Astrocyte of the spinal cord (primary cell): ENCODE measurements at regions not wholly inside any gene's neighbourhood (a gene's known extent, or its start where the extent isn't known, plus 50 kb on each side); places are given as distances from the start of the nearest gene placed in this dataset.

Experiments used
- DNase-seq: peaks from one replicate; pipeline ENCODE4 v3.0.0; 2011; ENCODE audit warnings: low read depth, low spot score
- H3K4me3 ChIP-seq: 2 replicates; pipeline ENCODE4 v1.5.1; 2011; ENCODE audit warnings: low read depth, mild to moderate bottlenecking, low read length, moderate library complexity
- in situ Hi-C: cut with HindIII; loops from 2 replicates; pipeline ENCODE4 v1.10.0; 2017; ENCODE audit warnings: low sequenced_read_pairs
- TF ChIP-seq, protein P1 (sequence below): IDR thresholded peaks from 2 replicates; pipeline ENCODE4 v1.5.1; 2012; ENCODE audit warnings: low read depth, mild to moderate bottlenecking, low read length, inconsistent platforms

DNA sequence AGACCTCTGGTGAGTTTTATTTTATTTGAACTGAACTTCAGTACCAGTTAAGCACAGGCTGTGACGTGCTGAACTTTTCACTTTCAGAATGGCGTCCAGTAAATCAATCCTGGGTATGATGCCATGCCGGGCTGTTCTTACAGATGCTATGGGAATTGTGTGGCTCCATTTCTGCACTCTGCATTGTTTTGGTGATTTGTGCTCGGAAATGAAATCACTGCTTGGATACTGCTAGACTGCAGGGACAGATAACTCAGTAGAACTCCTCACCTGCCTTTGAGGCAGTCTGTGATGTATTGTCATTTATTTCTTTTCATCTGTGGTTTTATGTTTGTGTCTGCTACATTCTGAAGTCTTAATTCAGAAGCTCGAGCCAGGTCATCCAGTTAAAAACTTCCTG lies 172.7 kb downstream of the PTPN11 start:
- no peak for DNase-seq
- in situ Hi-C loops, result no loop called here

DNA sequence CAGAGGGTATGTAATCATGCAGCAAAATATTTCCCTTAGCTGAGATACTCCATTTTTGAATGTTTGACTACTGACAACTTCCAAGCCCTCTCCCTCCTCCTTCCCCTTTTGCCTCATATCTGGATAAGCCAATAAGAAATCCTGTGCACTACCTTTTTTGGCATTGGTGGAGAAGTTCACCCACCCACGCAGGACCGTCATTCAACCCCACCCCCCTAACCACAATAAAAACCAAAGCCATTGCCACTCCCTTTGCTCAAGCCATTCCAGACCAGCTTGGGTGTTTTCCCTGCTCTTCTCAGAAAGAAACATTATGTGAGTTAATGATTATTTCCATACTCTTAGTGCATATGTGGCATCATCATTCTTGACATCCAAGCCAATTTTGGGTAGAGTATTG lies 176.7 kb downstream of the PTPN11 start:
- in situ Hi-C loops, result no loop called here
- H3K4me3 ChIP-seq, result no peak overlapping the region
- DNase-seq, result no peak
- TF ChIP-seq, protein P1, sequence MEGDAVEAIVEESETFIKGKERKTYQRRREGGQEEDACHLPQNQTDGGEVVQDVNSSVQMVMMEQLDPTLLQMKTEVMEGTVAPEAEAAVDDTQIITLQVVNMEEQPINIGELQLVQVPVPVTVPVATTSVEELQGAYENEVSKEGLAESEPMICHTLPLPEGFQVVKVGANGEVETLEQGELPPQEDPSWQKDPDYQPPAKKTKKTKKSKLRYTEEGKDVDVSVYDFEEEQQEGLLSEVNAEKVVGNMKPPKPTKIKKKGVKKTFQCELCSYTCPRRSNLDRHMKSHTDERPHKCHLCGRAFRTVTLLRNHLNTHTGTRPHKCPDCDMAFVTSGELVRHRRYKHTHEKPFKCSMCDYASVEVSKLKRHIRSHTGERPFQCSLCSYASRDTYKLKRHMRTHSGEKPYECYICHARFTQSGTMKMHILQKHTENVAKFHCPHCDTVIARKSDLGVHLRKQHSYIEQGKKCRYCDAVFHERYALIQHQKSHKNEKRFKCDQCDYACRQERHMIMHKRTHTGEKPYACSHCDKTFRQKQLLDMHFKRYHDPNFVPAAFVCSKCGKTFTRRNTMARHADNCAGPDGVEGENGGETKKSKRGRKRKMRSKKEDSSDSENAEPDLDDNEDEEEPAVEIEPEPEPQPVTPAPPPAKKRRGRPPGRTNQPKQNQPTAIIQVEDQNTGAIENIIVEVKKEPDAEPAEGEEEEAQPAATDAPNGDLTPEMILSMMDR, result no peak

More for the DNA sequence above, 172.7 kb downstream of the PTPN11 start:
- H3K4me3 ChIP-seq, result no peak overlapping the region
- TF ChIP-seq, protein P1, result no peak

DNA sequence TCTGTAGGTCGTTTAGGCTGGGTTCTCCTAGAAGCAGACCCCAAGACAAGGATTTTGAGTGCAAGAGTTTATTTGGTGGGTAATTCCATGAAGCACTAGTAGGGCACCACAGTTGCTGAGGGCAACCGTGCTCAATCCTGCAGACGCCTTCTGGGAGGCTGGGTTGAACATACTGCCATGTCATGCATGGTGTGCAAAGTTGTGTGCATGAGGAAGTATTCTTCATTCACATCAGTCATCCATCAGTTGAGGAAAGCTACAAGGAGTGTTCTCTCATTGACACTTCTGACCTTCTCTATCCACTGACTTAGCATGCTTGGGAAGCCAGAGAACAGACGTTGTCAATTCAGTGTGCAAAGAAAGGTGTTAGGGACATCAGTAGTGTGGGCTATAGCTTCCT lies 179.2 kb downstream of the PTPN11 start:
- no peak for DNase-seq
- TF ChIP-seq, protein P1, result no peak
- H3K4me3 ChIP-seq, result no peak overlapping the region
- in situ Hi-C loops, result no loop called here

DNA sequence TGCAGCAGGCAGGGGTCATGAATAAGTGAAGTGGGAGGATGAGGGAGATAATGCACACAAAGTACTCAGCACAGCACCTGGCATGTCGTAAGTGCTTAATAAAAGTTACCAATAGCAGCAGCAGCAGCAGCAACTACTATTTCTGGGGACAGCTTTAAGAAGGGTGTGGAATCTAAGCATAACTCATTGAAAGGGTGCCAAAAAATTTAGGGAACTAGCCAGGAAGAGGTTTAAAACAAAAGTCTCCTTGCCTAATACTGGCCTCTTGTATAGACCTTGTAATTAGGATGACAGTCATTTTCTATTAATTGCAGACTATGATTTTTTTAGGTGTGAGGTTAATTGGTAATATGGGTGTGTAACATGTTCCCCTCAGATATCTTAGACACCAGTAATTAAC lies 179.9 kb downstream of the PTPN11 start:
- no peak overlapping the region for H3K4me3 ChIP-seq
- DNase-seq, result no peak
- TF ChIP-seq, protein P1, result no peak
- in situ Hi-C loops, result no loop called here

DNA sequence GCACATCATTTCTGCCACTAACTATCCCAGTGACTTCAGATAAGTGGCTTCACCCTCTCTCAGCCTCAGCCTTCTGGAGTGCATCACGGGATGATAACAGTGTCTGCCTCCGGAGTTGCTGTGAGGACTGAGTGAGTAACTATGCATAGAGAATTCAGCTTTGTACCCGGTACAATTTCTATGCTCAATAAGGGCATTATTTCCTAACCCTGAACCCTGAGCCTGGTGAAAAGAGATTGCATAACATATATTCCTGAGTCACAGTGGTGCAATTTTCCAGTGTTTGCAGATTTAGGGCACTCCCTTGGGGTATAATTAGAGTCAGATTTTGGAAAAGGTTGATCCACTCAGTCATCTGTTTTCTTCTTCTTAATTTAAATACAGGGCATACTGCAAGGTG lies 181.1 kb downstream of the PTPN11 start:
- TF ChIP-seq, protein P1, result no peak
- no peak overlapping the region for H3K4me3 ChIP-seq
- in situ Hi-C loops, result no loop called here
- DNase-seq, result no peak

DNA sequence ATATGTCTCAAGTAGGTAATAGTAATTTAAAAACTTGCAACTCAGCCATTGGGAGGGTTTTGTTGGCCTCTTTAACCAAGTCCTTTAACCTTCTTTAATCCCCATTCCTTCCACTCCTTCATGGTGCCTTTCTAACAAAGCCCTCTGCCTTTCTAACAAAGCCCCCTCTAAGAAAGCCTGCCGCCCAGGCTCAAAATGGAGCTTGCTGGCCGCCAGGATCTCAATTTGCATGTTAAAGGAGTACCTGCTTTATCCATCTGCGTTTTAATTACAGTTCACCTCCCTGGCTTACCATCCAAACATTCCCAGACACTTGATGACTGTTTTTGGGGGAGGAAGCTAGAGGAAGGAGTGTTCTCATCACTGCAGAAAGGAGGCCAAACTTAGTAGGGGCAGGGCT lies 183.4 kb downstream of the PTPN11 start:
- in situ Hi-C loops, result no loop called here
- no peak for DNase-seq
- TF ChIP-seq, protein P1, result no peak
- H3K4me3 ChIP-seq, result no peak overlapping the region
